ENCODE measurements at regions not wholly inside any gene's neighbourhood (a gene's known extent, or its start where the extent isn't known, plus 50 kb on each side); places are given as distances from the start of the nearest gene placed in this dataset.

DNA sequence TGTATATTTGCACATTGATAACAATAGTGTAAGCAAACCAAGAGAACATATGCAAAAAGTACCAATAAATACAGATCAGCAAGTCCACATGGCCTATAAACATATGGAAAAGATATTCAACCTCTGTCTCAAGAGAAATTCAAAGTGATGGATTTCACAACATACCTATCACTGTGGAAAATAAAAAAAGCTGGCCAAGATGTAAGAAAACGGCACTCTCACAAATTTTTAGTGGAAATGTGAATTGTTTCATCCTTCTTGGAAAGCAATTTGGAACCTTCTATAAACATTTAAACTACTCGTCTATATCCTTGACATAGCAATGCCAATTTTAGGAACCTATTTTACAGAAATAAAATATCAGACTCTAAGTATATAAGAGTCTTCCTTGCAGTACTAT is 559.8 kb downstream of the QKI start:
- TF ChIP-seq, protein P1, sequence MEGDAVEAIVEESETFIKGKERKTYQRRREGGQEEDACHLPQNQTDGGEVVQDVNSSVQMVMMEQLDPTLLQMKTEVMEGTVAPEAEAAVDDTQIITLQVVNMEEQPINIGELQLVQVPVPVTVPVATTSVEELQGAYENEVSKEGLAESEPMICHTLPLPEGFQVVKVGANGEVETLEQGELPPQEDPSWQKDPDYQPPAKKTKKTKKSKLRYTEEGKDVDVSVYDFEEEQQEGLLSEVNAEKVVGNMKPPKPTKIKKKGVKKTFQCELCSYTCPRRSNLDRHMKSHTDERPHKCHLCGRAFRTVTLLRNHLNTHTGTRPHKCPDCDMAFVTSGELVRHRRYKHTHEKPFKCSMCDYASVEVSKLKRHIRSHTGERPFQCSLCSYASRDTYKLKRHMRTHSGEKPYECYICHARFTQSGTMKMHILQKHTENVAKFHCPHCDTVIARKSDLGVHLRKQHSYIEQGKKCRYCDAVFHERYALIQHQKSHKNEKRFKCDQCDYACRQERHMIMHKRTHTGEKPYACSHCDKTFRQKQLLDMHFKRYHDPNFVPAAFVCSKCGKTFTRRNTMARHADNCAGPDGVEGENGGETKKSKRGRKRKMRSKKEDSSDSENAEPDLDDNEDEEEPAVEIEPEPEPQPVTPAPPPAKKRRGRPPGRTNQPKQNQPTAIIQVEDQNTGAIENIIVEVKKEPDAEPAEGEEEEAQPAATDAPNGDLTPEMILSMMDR (IDR thresholded peaks at IDR 0.05; ENCODE audit: poor library complexity), result no peak
- no peak for TF ChIP-seq EZH2phosphoT487 (IDR thresholded peaks at IDR 0.05; ENCODE audit: low read depth, severe bottlenecking, unreplicated experiment)
